Stimulated activated CD4-positive, alpha-beta T cell treated with anti-CD3 and anti-CD28 coated beads, Interleukin-12 subunit alpha, Interleukin-12 subunit beta, amount 100 ng/mL, for 24 hours (primary cell): ENCODE measurements at regions not wholly inside any gene's neighbourhood (a gene's known extent, or its start where the extent isn't known, plus 50 kb on each side); places are given as distances from the start of the nearest gene placed in this dataset.

Experiments
- DNase-seq, 2 experiments: peaks; one replicate each; pipeline ENCODE4 v3.0.0-alpha.2; 2020; ENCODE audit warnings: low read depth in 2 of 2

- no peak for DNase-seq
Observed at GRCh38 chrX:42519666-42520231, 258.2 kb downstream of the PPP1R2C start.

- DNase-seq = no peak
Observed at GRCh38 chrX:42515939-42516338, 262.0 kb downstream of the PPP1R2C start.

DNA sequence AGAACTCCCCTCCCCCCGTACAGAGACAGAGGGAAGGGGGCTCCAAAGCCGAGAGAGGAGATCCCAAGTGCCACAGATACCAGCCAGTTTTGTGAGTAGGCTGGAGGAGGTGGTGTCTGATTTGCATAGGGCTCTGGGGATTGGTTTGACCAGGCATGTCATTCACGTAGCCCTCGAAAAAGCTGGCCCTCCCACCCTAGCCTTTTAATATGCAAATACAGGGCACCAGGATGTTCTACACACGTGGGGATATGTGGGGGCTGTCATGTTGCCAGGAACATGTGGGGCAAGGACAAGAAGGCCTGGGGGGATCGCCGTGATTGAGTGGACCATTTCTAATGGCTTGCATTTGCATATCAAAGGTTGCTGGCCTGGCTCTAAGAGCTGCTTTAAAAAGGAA, 272.9 kb downstream of the PPP1R2C start:
- no peak for DNase-seq

- DNase-seq = no peak
Observed at GRCh38 chrX:42499620-42500019, 278.3 kb downstream of the PPP1R2C start.

GRCh38 chrX:42497356-42497755, 280.6 kb downstream of the PPP1R2C start:
- DNase-seq = no peak

- DNase-seq = no peak
Observed at GRCh38 chrX:42496239-42496638, 281.7 kb downstream of the PPP1R2C start.

GRCh38 chrX:42495139-42495538, 282.8 kb downstream of the PPP1R2C start:
- DNase-seq = no peak

- DNase-seq = no peak
Observed at GRCh38 chrX:42491137-42491907, 286.6 kb downstream of the PPP1R2C start.

GRCh38 chrX:42490111-42490510, 287.9 kb downstream of the PPP1R2C start:
- no peak for DNase-seq

DNA sequence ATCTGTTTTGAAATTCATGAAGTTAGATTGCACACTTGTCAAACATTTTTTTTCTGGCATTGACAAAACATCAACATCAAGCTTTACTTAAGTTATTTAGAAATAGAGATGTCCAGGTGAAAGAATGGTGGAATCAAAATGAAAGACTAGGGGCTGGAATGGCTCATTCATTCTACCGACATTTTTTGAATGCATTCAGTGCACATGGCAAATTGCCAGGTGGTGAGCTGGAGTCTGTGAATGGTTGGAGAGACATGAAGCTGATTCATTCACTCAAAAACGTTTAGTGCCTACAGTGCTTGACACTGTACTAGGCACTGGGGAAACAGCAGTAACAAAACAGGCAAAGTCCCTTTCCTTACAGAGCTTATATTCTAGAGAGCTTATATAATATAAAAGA, 292.4 kb downstream of the PPP1R2C start:
- no peak for DNase-seq

DNA sequence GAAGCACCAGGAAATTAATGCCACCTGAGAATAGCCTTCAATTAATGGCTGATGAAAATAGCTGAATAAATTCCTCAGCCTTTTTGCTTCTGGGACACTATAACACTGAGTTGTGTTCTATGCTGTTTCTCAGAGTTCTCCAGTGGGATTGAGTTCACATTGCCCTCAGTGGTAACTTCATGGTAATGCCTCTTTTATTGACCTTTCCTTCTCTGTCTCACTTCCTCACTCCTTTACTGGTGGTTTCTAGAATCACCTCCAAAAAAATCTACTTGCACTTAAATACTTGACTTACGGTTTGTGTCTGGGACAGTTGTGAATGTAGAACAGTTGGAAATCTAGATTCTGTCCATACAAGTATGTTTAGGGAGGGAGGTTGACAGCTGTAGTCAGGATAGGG, 293.7 kb downstream of the PPP1R2C start:
- DNase-seq = no peak

DNA sequence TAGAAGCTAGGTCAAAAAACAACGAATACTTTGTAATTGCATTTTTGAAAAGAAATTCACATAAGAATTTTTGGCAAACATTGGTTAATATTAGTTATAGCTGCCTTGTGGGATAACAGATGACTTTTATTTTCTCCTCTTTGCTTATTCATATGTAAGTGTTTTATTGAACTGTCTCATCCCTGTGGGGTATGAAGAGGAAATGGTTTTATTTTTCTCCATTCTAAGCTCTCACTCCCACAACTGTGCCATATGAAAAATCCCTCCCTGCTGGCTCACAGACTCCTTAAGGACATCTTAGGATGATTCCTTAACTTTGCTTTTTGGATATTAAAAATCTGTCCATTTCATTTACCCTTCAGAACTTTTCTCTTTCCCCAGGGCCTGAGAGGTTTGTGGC, 300.6 kb downstream of the PPP1R2C start:
- no peak for DNase-seq

- no peak for DNase-seq
Observed at GRCh38 chrX:42472727-42473126, 305.2 kb downstream of the PPP1R2C start.

GRCh38 chrX:42466332-42467046, 311.5 kb downstream of the PPP1R2C start:
- DNase-seq = no peak

DNA sequence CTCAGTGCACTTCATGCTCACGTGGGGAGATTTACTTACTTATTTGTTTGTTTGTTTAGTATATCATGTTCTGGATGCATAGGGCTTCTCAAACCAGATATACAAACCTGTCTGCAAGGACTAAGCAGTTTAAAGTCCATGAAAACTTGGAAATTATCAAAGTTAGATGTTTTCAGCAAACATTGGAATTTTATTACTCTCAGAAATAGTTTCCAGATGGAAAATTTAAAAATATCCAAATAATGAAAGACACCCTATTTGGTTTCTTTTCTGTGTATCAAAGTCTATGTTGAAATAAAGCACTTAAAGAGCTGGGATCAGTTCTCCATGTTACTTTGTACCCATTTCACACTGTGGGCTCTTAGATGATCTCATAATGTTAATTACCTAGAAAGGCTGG, 312.1 kb downstream of the PPP1R2C start:
- DNase-seq = no peak

DNA sequence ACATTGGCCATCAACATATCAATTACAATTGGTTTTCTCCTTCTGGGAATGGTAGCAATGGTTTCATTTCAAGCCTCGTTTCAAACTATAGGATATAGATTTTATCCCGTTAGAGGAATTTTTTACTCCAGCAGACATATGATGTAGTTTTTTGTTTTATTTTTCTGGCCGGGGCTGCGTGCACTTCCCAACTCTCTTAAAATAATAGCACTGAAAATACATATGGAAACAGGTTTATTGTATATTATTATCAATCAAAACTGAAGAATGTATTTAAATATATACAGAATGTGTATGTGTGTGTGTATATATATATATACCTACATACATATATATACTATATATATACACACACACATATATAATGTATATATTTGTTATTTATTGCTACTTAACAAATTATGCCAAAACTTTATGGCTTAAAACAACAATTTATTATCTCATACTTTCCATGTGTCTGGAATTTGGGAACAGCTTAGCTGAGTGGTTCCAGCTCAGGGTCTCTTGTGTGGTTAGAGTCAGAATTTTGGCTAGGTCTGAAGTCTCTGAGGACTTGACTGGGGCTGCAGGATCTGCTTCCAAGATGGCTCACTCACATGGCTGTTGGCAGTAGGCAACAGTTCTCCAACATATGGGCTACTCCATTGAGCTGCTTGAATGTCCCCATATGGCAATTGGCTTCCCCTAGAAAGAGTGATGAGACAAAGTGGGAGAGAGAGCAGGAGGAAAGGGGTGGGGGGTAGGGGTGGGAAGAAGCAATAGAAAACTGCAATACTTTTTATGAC, 314.1 kb downstream of the PPP1R2C start:
- DNase-seq = no peak

DNA sequence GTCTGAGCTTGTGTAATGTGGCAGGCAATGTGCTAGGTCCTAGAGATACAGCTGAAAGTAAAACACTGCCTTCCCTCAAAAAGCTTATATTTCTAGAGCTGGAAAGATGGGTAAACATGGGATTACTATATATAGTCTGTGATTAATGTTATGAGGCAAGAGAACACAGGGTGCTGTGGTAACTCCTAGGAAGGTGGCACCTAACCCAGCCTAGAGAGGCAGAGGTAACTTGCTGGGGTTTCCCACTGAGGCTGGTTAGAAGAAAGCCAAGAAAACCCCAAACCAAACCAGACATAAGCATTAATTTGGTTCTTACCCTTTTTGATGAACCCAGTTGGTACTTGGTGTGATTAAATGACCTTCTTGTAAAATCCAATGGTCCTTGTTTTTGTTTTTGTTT, 315.0 kb downstream of the PPP1R2C start:
- DNase-seq = no peak

- no peak for DNase-seq
Observed at GRCh38 chrX:42460706-42461105, 317.3 kb downstream of the PPP1R2C start.

GRCh38 chrX:42459735-42460134, 318.2 kb downstream of the PPP1R2C start:
- no peak for DNase-seq

- no peak for DNase-seq
Observed at GRCh38 chrX:42456176-42456700, 321.7 kb downstream of the PPP1R2C start.

DNA sequence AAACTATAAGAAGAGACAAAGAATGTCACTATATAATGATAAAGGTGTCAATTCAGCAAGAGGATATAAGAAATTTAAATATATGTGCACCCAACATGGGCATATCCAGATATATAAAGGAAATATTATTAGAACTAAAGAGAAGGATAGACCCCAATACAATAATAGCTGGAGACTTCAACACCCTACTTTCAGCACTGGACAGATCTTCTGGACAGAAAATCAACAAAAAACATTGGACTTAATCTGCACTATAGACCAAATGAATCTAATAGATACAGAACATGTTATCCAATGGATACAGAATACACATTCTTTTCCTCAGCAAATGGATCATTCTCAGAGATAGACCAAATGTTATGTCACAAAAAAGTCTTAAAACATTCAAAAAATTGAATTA, 327.7 kb downstream of the PPP1R2C start:
- no peak for DNase-seq

GRCh38 chrX:42443267-42443666, 334.7 kb downstream of the PPP1R2C start:
- no peak for DNase-seq
